ENCODE measurements at regions not wholly inside any gene's neighbourhood (a gene's known extent, or its start where the extent isn't known, plus 50 kb on each side); places are given as distances from the start of the nearest gene placed in this dataset.

- TF ChIP-seq EZH2 (IDR thresholded peaks at IDR 0.05; ENCODE audit: insufficient read depth, poor library complexity, severe bottlenecking) (no peak), EZH2phosphoT487 (IDR thresholded peaks at IDR 0.05; ENCODE audit: insufficient read depth, low read depth) (no peak)
These were observed 426.1 kb downstream of the MID1IP1 start for GRCh38 chrX:39227371-39227770.
